ENCODE measurements at regions not wholly inside any gene's neighbourhood (a gene's known extent, or its start where the extent isn't known, plus 50 kb on each side); places are given as distances from the start of the nearest gene placed in this dataset.

DNA sequence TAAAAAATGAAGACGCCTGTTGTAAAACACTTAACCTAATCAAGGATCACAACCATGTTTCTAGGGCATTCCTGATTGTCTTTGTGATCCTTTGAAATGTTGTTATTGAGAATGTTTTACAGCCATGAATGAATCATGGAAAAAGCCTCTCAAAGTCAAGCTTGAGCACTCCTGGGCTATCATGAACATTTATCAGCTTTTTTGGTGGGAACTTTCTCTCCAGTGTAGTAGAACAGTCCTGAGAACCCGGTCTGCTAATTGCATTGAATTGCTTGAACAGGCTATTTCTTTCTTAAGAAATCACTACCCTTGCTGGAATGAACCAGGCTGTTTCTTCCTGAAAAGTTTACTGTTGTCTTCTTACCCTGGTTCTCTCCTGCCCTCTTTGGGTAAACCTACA is 516.5 kb downstream of the FGF9 start:
- H3K14ac ChIP-seq (ENCODE audit: insufficient read length): no peak overlapping the region
- H2BK120ac ChIP-seq (replicated peaks; ENCODE audit: low read depth, low read length): no peak overlapping the region
- FAIRE-seq (no peak), DNase-seq (ENCODE audit: low read depth in 1 of 2, low spot score in 2 of 2) (no peak)
- no peak overlapping the region for H4K8ac ChIP-seq (ENCODE audit: extremely low read depth, insufficient read depth, low read length)
- no peaks in the 10 kb centered on the region for H3K23me2 ChIP-seq (ENCODE audit: low read depth, low read length)
- CTCF ChIA-PET (ENCODE audit: partially characterized antibody): interaction anchor here (0.8 to 4.2 kb wide), 3 partner anchors 12 to 274 kb away, joined by 3 to 20 read pairs (median 4); no protein-coding TSS in a partner anchor
- no peak overlapping the region for H2AFZ ChIP-seq (ENCODE audit: low read length)
- H3K9me3 ChIP-seq (ENCODE audit: insufficient read depth in 2 of 2, low read depth in 1 of 2, low read length in 1 of 2): no peaks in the 10 kb centered on the region
- no peaks in the 10 kb centered on the region for H3K4me1 ChIP-seq (replicated peaks in 1 of 4; ENCODE audit: control insufficient read depth in 3 of 4, insufficient read depth in 4 of 4, low read length in 3 of 4)
- H4K20me1 ChIP-seq (replicated peaks in 1 of 2; ENCODE audit: control insufficient read depth in 1 of 2, insufficient read depth in 2 of 2, low read length in 2 of 2): no peaks in the 10 kb centered on the region
- H3K79me2 ChIP-seq (ENCODE audit: control insufficient read depth in 1 of 2, insufficient read depth in 2 of 2, low read length in 2 of 2): no peaks in the 10 kb centered on the region
- H2BK12ac ChIP-seq (ENCODE audit: low read depth, low read length): no peak overlapping the region
- no peak for TF ChIP-seq BCL11A (IDR thresholded peaks at IDR 0.05; ENCODE audit: low read depth in 2 of 2, low read length in 2 of 2)
- TF ChIP-seq RBBP5 (IDR thresholded peaks at IDR 0.05; ENCODE audit: borderline replicate concordance, low read depth, low read length): no peak
- no peak for TF ChIP-seq KDM1A (IDR thresholded peaks at IDR 0.05; ENCODE audit: borderline replicate concordance, low read length)
- TF ChIP-seq SIRT6 (IDR thresholded peaks at IDR 0.05; ENCODE audit: low read length): no peak
- TF ChIP-seq NRF1 (IDR thresholded peaks at IDR 0.05; ENCODE audit: low read depth, low read length): no peak
- TF ChIP-seq MAFK (IDR thresholded peaks at IDR 0.05; ENCODE audit: low read depth, low read length): no peak
- no peak for TF ChIP-seq YY1 (IDR thresholded peaks at IDR 0.05; ENCODE audit: low read depth, low read length)
- TF ChIP-seq RFX5 (IDR thresholded peaks at IDR 0.05; ENCODE audit: borderline replicate concordance, low read depth, low read length): no peak
- TF ChIP-seq GTF2F1 (IDR thresholded peaks at IDR 0.05; ENCODE audit: borderline replicate concordance, low read depth, low read length): no peak
- no peak overlapping the region for H2BK20ac ChIP-seq (ENCODE audit: low read length)
- H2BK5ac ChIP-seq (ENCODE audit: low read depth, low read length): no peak overlapping the region
- H3K4ac ChIP-seq (replicated peaks; ENCODE audit: insufficient read length, low read depth, low read length): no peak overlapping the region
- 98% methylated on average over 2 of the region's 2 CpGs; no CpG with 5 or more reads in 1 of the 2 experiments for WGBS, 2 experiments (ENCODE audit: extremely low coverage in 1 of 2, insufficient coverage in 1 of 2, insufficient read length in 1 of 2, insufficient replicate concordance in 2 of 2, low coverage in 1 of 2, low lambda C conversion rate in 2 of 2, missing lambda C conversion rate in 1 of 2)
- H4K91ac ChIP-seq (replicated peaks; ENCODE audit: insufficient read length, low read length): no peak overlapping the region
- POLR2A ChIA-PET (ENCODE audit: partially characterized antibody): no interaction called here
- no peak overlapping the region for H3K4me3 ChIP-seq (ENCODE audit: extremely low read depth in 1 of 4, insufficient read depth in 2 of 4, low read depth in 3 of 4, low read length in 4 of 4)
- H3K79me1 ChIP-seq (ENCODE audit: low read depth, low read length): no peaks in the 10 kb centered on the region
- H3K23ac ChIP-seq (ENCODE audit: insufficient read length): no peak overlapping the region
- H3K27me3 ChIP-seq (replicated peaks in 1 of 4; ENCODE audit: control insufficient read depth in 3 of 4, extremely low read depth in 1 of 4, insufficient read depth in 3 of 4, low read length in 3 of 4): no peaks in the 10 kb centered on the region
- H3K4me2 ChIP-seq (ENCODE audit: insufficient read depth in 1 of 2, low read depth in 2 of 2, low read length in 2 of 2): no peak overlapping the region
- H4K5ac ChIP-seq (ENCODE audit: insufficient read length, low read depth, low read length): no peak overlapping the region
- no peak overlapping the region for H3K18ac ChIP-seq (ENCODE audit: extremely low read depth, low read length)
- no peaks in the 10 kb centered on the region for H3K36me3 ChIP-seq (ENCODE audit: control insufficient read depth in 2 of 4, insufficient read depth in 4 of 4, low read length in 3 of 4)
- H3K9ac ChIP-seq (replicated peaks in 1 of 4; ENCODE audit: extremely low read depth in 1 of 4, low read depth in 3 of 4, low read length in 3 of 4): no peak overlapping the region
- H3K27ac ChIP-seq (ENCODE audit: low read depth, low read length): no peak overlapping the region
- no peak overlapping the region for H2AK5ac ChIP-seq (ENCODE audit: low read depth, low read length)
- H2BK15ac ChIP-seq (ENCODE audit: low read length): no peak overlapping the region
- H3K56ac ChIP-seq (replicated peaks; ENCODE audit: insufficient read length, low read depth, low read length): no peak overlapping the region
